Brain pericyte (primary cell): ENCODE measurements at regions not wholly inside any gene's neighbourhood (a gene's known extent, or its start where the extent isn't known, plus 50 kb on each side); places are given as distances from the start of the nearest gene placed in this dataset.
"Not testable (repeated sequence)": the region's sequence is repeated elsewhere in the genome, so short reads cannot be mapped to it uniquely, and the experiment has no call there.

Experiments used
- DNase-seq: peaks from one replicate; pipeline ENCODE4 v3.0.0-alpha.2; 2012; ENCODE audit warnings: low read depth, low spot score

DNA sequence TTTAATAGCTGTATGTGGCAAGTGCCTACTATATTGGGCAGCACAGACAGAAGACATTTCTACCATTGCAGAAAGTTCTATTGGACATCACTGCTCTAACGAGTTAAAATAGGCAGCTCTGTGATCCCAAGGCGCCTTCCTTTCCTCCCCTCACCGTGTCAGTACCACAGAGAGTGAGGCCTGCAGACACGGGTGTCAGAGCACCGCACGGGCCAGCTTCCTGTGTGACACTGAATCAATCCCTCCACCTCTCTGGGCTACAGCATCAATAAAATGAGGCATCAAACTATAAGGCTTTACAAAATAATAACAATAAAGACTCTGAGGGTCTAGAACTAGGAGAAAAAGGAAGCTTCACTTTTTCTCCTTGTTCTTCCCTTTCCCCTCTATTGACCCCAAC, 246.7 kb downstream of the FOXD2 start:
- no peak for DNase-seq

DNA sequence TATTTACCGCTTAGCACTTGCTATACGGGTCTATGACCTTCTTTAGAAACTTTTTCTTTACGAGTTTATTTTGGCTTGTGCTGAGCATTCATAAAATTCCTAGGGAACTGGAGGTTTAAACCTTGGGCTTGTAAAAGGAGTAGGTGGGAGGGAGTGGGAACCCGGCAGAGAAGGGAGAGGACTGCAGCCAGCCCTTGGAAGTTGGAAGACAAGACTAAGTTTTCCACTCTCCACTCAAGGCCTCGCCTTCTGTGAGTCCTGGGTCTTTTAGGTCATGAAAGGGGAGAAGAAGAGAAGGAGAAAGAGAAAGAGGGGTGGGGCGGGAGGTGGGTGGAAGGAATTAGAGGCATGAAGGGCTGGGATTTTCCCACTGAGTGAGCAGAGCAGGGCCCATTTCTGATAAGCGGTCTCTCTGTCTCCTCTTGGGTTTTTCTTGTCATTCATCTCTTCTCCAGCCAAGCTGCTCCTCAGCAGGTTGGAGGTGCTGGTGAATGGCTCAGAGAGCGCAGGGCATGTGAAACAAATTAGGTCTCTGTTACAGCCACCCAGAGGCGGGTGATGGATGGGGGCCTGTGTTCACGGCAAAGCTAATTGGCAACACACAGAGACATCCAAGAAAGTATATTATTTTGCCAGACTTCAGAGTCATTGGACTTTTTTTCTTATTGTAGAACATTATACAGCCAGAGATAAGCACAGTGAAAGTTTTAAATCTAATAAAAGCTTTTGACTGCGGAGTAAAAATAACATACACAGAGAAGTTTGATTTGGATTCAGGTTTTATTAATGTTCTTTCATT, 247.3 kb downstream of the FOXD2 start:
- DNase-seq: no peak

- DNase-seq: no peak
Measured at GRCh38 chr1:47685763-47686066, 247.9 kb downstream of the FOXD2 start.

- no peak for DNase-seq
Measured at GRCh38 chr1:47686731-47687630, 249.1 kb downstream of the FOXD2 start.

GRCh38 chr1:47687631-47688460, 250.0 kb downstream of the FOXD2 start:
- no peak for DNase-seq

GRCh38 chr1:47688461-47689296, 250.8 kb downstream of the FOXD2 start:
- no peak for DNase-seq

DNA sequence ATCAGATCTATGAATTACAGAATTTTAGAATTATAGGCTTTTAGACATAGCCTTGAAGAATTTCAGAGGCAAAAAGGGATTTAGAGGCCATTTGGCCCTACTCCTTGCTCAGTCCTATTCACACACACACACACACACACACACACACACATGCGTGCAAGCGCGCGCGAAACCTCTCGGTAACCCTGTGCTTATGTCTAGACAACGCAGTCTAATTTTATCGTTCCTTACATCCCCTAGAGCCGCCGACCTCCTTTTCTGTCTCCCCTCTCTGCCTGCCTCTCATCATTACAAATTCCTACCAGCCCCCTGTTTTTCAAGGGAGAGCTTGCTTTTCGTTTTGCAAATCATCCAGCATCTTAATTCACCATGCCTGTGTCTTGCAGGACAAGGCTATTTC, 252.1 kb downstream of the FOXD2 start:
- no peak for DNase-seq

DNA sequence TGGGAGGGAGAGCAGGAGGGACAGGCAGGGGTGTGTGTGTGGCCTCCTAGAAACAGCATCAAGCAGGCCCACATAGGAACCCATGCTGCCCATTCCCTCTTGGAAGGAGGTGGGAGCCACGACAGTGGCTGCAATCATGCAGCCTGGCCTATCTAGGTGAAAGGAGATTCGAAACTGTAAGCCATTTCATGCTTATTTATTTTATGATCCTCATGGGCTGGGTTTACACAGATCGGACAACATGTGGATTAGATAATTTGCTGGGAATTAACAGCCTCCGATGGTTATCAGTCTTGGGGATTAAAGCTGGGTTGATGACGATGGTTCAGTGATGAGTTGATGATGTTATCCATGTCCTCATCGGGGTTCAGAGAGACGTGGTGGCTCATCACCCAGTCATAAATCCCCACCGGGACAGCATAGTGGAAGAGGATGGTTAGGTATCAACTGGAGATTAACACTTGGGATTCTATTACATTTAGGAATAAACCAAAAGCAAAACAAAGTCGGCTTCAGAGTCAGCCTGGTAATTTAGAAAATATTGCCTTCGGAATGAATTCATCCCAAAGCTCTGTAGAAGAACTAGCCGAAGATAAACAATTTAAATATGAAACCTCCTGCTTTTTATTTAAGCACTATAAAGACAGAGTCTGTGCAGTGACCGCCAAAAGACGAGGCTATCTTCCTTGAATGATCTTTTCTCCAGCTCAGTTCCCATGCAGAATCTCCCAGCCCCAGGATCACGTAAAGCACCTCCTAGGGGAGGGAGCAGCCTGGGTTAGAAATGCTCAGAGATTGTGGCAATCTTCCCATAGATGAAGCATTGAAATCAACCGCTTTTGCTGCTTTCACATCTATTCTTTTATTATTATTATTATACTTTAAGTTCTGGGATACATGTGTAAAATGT, 252.8 kb downstream of the FOXD2 start:
- no peak for DNase-seq

DNA sequence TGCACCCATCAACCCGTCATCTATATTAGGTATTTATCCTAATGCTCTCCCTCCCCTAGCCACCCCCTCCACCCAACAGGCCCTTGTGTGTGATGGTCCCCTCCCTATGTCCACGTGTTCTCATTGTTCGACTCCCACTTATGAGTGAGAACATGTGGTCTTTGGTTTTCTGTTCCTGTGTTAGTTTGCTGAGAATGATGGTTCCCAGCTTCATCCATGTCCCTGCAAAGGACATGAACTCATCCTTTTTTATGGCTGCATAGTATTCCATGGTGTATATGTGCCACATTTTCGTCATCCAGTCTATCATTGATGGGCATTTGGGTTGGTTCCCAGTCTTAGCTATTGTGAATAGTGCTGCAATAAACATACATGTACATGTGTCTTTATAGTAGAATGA, 253.4 kb downstream of the FOXD2 start:
- not testable (repeated sequence) for DNase-seq

- no peak for DNase-seq
Measured at GRCh38 chr1:47692196-47692595, 254.4 kb downstream of the FOXD2 start.

DNA sequence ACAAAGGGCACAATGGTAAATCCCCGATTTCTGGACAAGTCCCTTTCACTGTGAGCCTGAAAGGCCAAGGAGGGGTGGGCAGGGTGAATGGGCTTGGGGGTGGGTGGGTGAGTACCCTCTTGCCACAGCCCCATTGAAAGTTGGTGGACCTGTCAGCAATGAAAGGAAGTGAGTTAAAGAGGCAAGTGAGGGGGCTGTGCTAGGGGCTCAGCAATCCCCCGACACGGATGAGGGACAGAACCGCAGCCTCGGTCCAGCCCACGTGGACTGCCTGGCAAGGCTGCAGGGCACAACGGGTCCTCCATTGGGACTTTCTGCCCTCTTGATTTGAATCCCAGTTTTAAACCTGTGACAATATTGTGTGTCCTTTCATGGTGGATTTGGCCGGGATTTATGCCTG, 255.3 kb downstream of the FOXD2 start:
- no peak for DNase-seq

GRCh38 chr1:47694011-47694890, 256.4 kb downstream of the FOXD2 start:
- no peak for DNase-seq

DNA sequence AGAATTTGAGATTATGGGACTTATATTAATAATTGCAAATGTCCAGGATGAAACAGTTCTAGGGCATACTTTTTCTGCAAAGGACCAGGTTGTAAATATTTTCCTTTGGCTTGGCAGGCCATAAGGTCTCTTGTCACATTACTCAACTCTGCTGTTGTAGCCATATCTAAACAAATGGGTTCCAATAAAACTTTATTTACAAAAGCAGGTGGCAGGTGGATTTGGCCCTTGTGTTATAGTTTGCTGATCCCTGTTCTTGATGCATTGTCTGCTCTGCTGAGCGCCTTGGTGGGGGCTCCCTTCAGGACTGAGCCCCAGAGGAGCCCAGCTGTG, 258.5 kb downstream of the FOXD2 start:
- DNase-seq: no peak

- DNase-seq: no peak
Measured at GRCh38 chr1:47696737-47697441, 259.0 kb downstream of the FOXD2 start.

DNA sequence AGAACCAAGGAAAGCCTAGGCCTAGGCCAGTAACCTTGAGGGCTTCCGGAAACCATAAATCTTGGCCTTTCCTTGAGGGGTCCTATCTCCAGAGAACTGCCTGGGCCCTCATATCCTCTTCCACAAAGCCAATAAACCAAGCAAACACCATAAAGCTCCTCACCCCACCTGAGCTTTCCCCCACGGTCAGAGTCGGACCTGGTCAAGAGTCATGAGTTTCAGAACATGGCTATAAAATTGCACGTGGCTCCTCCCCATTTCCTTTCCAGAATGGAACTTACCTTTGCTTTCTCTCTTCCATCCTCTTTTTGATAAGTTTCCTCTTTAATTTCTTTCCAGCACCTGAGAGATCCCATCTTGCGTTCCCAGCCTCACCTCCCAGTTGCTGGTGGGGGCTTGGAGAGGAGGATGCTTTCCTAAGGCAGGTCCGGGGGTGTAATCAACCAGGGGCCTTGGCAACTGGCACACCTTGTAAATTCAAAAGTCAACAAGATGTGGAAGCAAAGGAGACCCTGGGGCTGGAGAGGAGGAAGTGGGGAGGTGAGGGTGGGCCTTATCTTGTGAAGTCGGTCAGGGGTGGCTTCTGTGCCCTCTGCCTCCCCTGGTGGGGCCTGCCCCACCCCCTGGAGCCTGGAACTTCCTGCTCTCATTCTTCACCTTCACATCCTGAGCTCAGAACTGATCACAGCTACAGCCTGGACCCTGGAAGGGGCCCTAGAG, 259.9 kb downstream of the FOXD2 start:
- DNase-seq: no peak

DNA sequence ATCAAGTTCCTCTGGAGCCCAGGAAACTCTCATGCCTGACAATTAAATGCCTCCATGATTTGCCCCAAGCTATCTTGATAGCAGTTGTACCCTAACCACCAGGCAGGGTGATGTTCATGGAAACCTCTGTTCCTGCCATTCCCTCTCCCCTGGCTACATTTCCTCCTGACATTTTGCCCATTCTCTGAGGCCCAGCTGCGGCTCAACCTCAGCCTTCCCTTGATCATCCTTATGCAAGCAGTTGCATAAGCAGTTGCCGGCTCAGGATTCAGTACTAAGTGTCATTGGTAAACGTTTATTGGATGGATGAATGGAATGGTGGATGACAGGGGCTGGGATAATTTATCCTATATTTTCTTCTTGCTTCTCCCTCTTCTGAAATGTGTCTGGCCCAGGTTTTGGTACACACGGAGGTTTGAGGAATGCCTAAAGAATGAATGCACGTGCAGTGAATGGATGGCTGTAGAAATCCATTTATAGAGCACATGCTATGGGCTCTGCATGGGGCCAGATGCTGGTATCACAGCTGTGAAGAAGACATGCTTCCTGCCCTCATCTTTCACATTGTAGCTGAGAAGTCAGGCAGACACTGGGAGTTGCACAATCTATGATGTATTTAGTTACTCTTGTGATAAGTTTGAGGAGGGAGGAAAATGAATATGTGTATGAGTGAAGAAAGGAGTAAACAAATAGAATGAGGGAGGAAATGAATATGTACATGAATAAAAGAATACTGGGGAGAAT, 261.8 kb downstream of the FOXD2 start:
- DNase-seq: no peak

DNA sequence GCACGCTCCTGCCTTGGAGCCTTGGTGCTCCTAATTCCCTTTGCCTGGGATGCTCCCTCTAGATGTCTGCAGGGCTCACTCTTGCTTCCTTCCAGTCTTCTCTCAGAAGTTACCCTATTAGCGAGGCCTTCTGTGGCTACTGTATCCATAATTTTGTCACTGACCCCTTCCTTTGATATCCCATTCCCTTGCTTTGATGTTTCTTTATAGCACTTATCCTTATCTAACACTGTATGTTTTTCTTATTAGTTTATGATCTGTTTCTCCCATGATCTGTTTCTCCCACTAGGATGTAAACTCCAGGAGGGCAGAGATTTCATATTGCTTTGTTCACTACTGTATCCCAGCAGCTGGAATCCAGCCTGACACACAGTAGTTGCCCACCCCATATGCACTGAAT, 263.4 kb downstream of the FOXD2 start:
- DNase-seq: no peak
